Esophagus muscularis mucosa (tissue), 4 donors: ENCODE measurements at regions not wholly inside any gene's neighbourhood (a gene's known extent, or its start where the extent isn't known, plus 50 kb on each side); places are given as distances from the start of the nearest gene placed in this dataset.

ENCODE experiments used
- EP300 ChIP-seq: sonication (generic); formaldehyde crosslinking; IDR thresholded peaks from one replicate; pipeline ENCODE4 v1.6.1; 2017; ENCODE audit warnings: antibody characterized with exemption
- POLR2A ChIP-seq: fragments of 450-650 bp; IDR thresholded peaks from one replicate; pipeline ENCODE4 v1.6.1; 2017; ENCODE audit warnings: antibody characterized with exemption, moderate library complexity, mild to moderate bottlenecking, low read depth
- POLR2AphosphoS5 ChIP-seq, 2 donors: sonication (generic); formaldehyde crosslinking; IDR thresholded peaks; one replicate each; pipeline ENCODE4 v1.6.1; 2017; ENCODE audit warnings: antibody characterized with exemption in 2 of 2
- TF ChIP-seq, protein P1 (sequence below), 3 experiments: fragments of 200-600 bp in 2 of 3; fragments of 450-650 bp in 1 of 3; sonication (generic) in 2 of 3; IDR thresholded peaks; one replicate each; pipeline ENCODE4 v1.5.1; 2017 to 2019; ENCODE audit warnings: antibody characterized with exemption in 3 of 3, mild to moderate bottlenecking in 2 of 3, moderate library complexity in 1 of 3

GRCh38 chr15:95737060-95737459, 593.4 kb upstream of the NR2F2 start:
- TF ChIP-seq, protein P1, sequence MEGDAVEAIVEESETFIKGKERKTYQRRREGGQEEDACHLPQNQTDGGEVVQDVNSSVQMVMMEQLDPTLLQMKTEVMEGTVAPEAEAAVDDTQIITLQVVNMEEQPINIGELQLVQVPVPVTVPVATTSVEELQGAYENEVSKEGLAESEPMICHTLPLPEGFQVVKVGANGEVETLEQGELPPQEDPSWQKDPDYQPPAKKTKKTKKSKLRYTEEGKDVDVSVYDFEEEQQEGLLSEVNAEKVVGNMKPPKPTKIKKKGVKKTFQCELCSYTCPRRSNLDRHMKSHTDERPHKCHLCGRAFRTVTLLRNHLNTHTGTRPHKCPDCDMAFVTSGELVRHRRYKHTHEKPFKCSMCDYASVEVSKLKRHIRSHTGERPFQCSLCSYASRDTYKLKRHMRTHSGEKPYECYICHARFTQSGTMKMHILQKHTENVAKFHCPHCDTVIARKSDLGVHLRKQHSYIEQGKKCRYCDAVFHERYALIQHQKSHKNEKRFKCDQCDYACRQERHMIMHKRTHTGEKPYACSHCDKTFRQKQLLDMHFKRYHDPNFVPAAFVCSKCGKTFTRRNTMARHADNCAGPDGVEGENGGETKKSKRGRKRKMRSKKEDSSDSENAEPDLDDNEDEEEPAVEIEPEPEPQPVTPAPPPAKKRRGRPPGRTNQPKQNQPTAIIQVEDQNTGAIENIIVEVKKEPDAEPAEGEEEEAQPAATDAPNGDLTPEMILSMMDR (IDR thresholded peaks at IDR 0.05), result no peak
- TF ChIP-seq POLR2A (no peak), POLR2AphosphoS5 (IDR thresholded peaks at IDR 0.05) (no peak), EP300 (no peak)
